C4-2B (cell line): ENCODE measurements at regions not wholly inside any gene's neighbourhood (a gene's known extent, or its start where the extent isn't known, plus 50 kb on each side); places are given as distances from the start of the nearest gene placed in this dataset.

Experiments
- H3K27ac ChIP-seq: fragments of 450-650 bp; 2 replicates; pipeline ENCODE4 v1.5.1; 2017
- ZFX ChIP-seq: fragments of 450-650 bp; IDR thresholded peaks from 2 replicates; pipeline ENCODE4 v1.6.1; 2017
- TF ChIP-seq, protein P1 (sequence below): fragments of 450-650 bp; conservative IDR thresholded peaks from 2 replicates; pipeline ENCODE4 v1.5.1; 2017; ENCODE audit warnings: mild to moderate bottlenecking

DNA sequence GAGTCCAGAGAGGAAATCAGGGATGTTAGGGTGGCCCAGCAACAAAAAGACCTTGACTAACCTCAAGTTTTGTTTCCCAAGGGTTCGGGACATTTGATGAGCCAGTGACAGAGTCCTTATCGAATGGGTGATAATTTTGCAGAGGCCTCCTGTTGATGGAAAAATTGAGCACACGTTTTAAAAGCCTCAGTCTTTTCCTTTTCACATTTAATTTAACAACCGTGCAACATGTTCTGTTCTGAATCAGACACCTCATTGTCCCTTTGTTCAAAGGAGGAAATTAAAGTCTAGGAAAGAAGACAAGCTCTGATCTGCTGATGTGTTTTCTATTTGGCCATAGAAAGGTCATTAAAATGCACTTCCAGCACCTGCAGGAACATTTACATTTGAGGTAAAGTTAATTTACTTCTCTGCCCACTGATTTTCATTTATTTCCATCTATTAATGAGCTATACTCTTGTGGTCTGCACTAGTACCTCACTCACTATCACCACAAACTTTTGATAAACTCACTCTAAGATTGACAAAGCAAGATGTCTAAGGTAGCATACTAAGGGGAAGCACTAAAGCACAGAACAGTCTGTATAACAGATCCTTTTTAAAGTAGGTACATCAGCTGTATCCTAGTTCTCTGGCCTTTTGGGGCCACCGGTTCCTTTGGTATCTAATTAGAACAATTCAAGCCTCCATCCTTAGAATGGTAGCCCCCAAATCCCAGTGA is 147.0 kb downstream of the RPAP3 start:
- no peak overlapping the region for H3K27ac ChIP-seq
- TF ChIP-seq, protein P1, sequence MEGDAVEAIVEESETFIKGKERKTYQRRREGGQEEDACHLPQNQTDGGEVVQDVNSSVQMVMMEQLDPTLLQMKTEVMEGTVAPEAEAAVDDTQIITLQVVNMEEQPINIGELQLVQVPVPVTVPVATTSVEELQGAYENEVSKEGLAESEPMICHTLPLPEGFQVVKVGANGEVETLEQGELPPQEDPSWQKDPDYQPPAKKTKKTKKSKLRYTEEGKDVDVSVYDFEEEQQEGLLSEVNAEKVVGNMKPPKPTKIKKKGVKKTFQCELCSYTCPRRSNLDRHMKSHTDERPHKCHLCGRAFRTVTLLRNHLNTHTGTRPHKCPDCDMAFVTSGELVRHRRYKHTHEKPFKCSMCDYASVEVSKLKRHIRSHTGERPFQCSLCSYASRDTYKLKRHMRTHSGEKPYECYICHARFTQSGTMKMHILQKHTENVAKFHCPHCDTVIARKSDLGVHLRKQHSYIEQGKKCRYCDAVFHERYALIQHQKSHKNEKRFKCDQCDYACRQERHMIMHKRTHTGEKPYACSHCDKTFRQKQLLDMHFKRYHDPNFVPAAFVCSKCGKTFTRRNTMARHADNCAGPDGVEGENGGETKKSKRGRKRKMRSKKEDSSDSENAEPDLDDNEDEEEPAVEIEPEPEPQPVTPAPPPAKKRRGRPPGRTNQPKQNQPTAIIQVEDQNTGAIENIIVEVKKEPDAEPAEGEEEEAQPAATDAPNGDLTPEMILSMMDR = no peak
- TF ChIP-seq ZFX = no peak

GRCh38 chr12:47557386-47557785 is 148.4 kb downstream of the RPAP3 start:
- H3K27ac ChIP-seq = no peak overlapping the region
- TF ChIP-seq ZFX = no peak
- TF ChIP-seq, protein P1 = no peak

- TF ChIP-seq, protein P1 = no peak
- TF ChIP-seq ZFX = no peak
- H3K27ac ChIP-seq = no peak overlapping the region
Observed at GRCh38 chr12:47556261-47557030, 149.4 kb downstream of the RPAP3 start.

DNA sequence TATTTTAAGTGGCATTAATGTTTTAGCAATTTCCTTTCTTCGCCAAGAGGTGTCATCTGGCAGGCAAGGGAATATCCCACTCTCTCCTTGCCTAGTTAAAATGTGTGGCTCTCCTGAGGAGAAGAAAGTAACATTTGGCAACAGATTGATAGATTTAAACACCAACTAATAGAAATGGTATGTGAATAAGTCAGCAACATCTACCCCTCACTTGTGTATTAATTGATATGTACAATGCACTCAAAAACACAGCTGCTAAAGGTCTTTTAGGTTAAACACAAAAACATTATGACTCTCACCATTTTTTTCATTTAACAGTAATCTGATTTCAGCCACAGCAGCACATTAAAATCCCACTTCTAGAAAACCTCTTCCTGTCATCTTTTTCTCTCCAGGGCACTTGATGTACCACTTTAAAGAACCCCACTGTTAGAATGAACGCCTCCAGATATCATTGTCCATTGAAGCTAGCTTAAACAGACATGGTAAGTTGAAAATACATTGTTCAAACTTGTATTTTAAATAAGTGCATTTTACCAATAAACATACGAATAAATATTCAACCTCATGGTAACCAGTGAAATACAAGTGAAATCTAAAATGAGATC is 151.7 kb downstream of the RPAP3 start:
- no peak for TF ChIP-seq ZFX
- TF ChIP-seq, protein P1 = no peak
- H3K27ac ChIP-seq = no peak overlapping the region

DNA sequence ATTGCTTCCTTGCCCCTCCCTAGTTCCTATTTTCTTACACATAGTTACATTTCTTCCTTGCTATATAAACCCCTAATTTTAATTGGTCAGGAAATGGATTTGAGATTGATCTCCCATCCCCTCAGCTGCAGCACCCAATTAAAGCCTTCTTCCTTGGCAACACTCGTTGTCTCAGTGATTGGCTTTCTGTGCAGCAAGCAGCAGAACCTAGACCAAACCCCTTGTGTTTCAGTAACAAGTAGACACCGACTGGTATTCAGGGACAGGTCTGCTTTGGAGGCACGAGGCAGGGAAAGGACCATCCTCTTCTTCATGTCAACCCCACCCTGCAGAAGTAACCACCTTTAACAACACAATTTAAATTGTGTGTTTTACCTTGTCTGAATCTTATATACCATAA is 152.6 kb downstream of the RPAP3 start:
- no peak overlapping the region for H3K27ac ChIP-seq

GRCh38 chr12:47551426-47551851 is 154.4 kb downstream of the RPAP3 start:
- no peak overlapping the region for H3K27ac ChIP-seq
- TF ChIP-seq, protein P1 = no peak
- no peak for TF ChIP-seq ZFX

More for the DNA sequence above, 152.6 kb downstream of the RPAP3 start:
- TF ChIP-seq, protein P1 = no peak
- TF ChIP-seq ZFX = no peak

GRCh38 chr12:47549258-47549657 is 156.6 kb downstream of the RPAP3 start:
- no peak overlapping the region for H3K27ac ChIP-seq
- TF ChIP-seq, protein P1 = no peak
- no peak for TF ChIP-seq ZFX
